Peyer's patch (tissue), 4 donors: ENCODE measurements at regions not wholly inside any gene's neighbourhood (a gene's known extent, or its start where the extent isn't known, plus 50 kb on each side); places are given as distances from the start of the nearest gene placed in this dataset.

Source experiments
- DNase-seq, 3 donors: peaks; one replicate each; pipeline ENCODE4 v3.0.0-alpha.2; 2017 to 2019
- H3K27ac ChIP-seq, 4 donors: fragments of 200-600 bp; sonication (generic); one replicate each; pipeline ENCODE4 v1.5.1; 2016 to 2019
- H3K27me3 ChIP-seq, 2 donors: fragments of 200-600 bp; sonication (generic); one replicate each; pipeline ENCODE4 v1.5.1; 2019
- H3K36me3 ChIP-seq, 3 donors: fragments of 200-600 bp; sonication (generic); one replicate each; pipeline ENCODE4 v1.5.1; 2016 to 2019
- H3K4me1 ChIP-seq, 4 donors: fragments of 200-600 bp; sonication (generic); one replicate each; pipeline ENCODE4 v1.5.1; 2016 to 2019
- H3K4me3 ChIP-seq, 4 donors: fragments of 200-600 bp; sonication (generic); 1 replicate in 3 of 4; 2 replicates in 1 of 4; pipeline ENCODE4 v1.5.1; 2016 to 2019; ENCODE audit warnings: mild to moderate bottlenecking in 1 of 4
- H3K9me3 ChIP-seq, 4 donors: fragments of 200-600 bp; sonication (generic); one replicate each; pipeline ENCODE4 v1.5.1; 2016 to 2019; ENCODE audit warnings: mild to moderate bottlenecking in 1 of 4
- CTCF ChIP-seq, 6 experiments: fragments of 450-650 bp in 4 of 6; fragments of 200-600 bp in 2 of 6; sonication (generic) in 1 of 6; IDR thresholded peaks; one replicate each; pipeline ENCODE4 v1.5.1; 2017 to 2019; ENCODE audit warnings: antibody characterized with exemption in 6 of 6, mild to moderate bottlenecking in 3 of 6, moderate library complexity in 1 of 6
- POLR2A ChIP-seq, 2 donors: fragments of 450-650 bp; IDR thresholded peaks; one replicate each; pipeline ENCODE4 v1.5.1; 2017; ENCODE audit warnings: antibody characterized with exemption in 2 of 2, mild to moderate bottlenecking in 2 of 2, moderate library complexity in 2 of 2

GRCh38 chr4:33349376-33349775 is 2629.2 kb downstream of the PCDH7 start:
- Histone ChIP-seq H3K9me3 (no peaks in the 10 kb centered on the region), H3K27ac (no peak overlapping the region), H3K4me3 (no peak overlapping the region), H3K27me3 (no peaks in the 10 kb centered on the region), H3K36me3 (no peaks in the 10 kb centered on the region), H3K4me1 (no peaks in the 10 kb centered on the region)
- TF ChIP-seq CTCF (IDR thresholded peaks at IDR 0.05) = no peak
- TF ChIP-seq POLR2A (IDR thresholded peaks at IDR 0.05) = no peak
- no peak for DNase-seq

- no peak for TF ChIP-seq POLR2A (IDR thresholded peaks at IDR 0.05)
- TF ChIP-seq CTCF (IDR thresholded peaks at IDR 0.05) = no peak
- DNase-seq = no peak
Observed at GRCh38 chr4:33357121-33357520, 2637.0 kb downstream of the PCDH7 start.

GRCh38 chr4:33369446-33369845 is 2649.3 kb downstream of the PCDH7 start:
- no peak for TF ChIP-seq POLR2A (IDR thresholded peaks at IDR 0.05)
- TF ChIP-seq CTCF (IDR thresholded peaks at IDR 0.05) = no peak
- H3K27me3 ChIP-seq = no peaks in the 10 kb centered on the region
- H3K9me3 ChIP-seq = peaks cover 0 to 4% (median 0%) of the 10 kb centered on the region in 4 donors
- H3K27ac ChIP-seq = no peak overlapping the region
- no peak for DNase-seq
- H3K4me3 ChIP-seq = no peak overlapping the region
- no peaks in the 10 kb centered on the region for H3K36me3 ChIP-seq
- no peaks in the 10 kb centered on the region for H3K4me1 ChIP-seq

More at GRCh38 chr4:33357121-33357520, 2637.0 kb downstream of the PCDH7 start:
- no peaks in the 10 kb centered on the region for H3K27me3 ChIP-seq
- H3K4me1 ChIP-seq = no peaks in the 10 kb centered on the region
- no peaks in the 10 kb centered on the region for H3K36me3 ChIP-seq
- H3K4me3 ChIP-seq = no peak overlapping the region
- H3K27ac ChIP-seq = no peak overlapping the region
- H3K9me3 ChIP-seq = no peaks in the 10 kb centered on the region

GRCh38 chr4:33381816-33382215 is 2661.6 kb downstream of the PCDH7 start:
- Histone ChIP-seq H3K4me3 (no peak overlapping the region), H3K4me1 (no peaks in the 10 kb centered on the region), H3K36me3 (no peaks in the 10 kb centered on the region), H3K27ac (no peak overlapping the region), H3K9me3 (no peaks in the 10 kb centered on the region), H3K27me3 (no peaks in the 10 kb centered on the region)
- TF ChIP-seq CTCF (IDR thresholded peaks at IDR 0.05) (no peak), POLR2A (IDR thresholded peaks at IDR 0.05) (no peak)
- no peak for DNase-seq

GRCh38 chr4:33386764-33387163 is 2666.6 kb downstream of the PCDH7 start:
- H3K27me3 ChIP-seq = no peaks in the 10 kb centered on the region
- H3K27ac ChIP-seq = no peak overlapping the region
- DNase-seq = no peak
- H3K9me3 ChIP-seq = no peaks in the 10 kb centered on the region
- H3K4me1 ChIP-seq = no peaks in the 10 kb centered on the region
- H3K4me3 ChIP-seq = no peak overlapping the region
- H3K36me3 ChIP-seq = no peaks in the 10 kb centered on the region
- no peak for TF ChIP-seq POLR2A (IDR thresholded peaks at IDR 0.05)
- TF ChIP-seq CTCF (IDR thresholded peaks at IDR 0.05) = no peak

- no peaks in the 10 kb centered on the region for H3K27me3 ChIP-seq
- no peak overlapping the region for H3K4me3 ChIP-seq
- H3K27ac ChIP-seq = no peak overlapping the region
- TF ChIP-seq CTCF (IDR thresholded peaks at IDR 0.05) (no peak), POLR2A (IDR thresholded peaks at IDR 0.05) (no peak)
- H3K36me3 ChIP-seq = no peaks in the 10 kb centered on the region
- no peak for DNase-seq
- no peaks in the 10 kb centered on the region for H3K9me3 ChIP-seq
- H3K4me1 ChIP-seq = no peaks in the 10 kb centered on the region
Observed at GRCh38 chr4:33390976-33391375, 2670.8 kb downstream of the PCDH7 start.
